Right atrium auricular region (tissue), 2 donors: ENCODE measurements at regions not wholly inside any gene's neighbourhood (a gene's known extent, or its start where the extent isn't known, plus 50 kb on each side); places are given as distances from the start of the nearest gene placed in this dataset.
A peak's percentile ranks its signal among the peaks of the same experiment; 100 is the strongest.
"Not testable (repeated sequence)": the region's sequence is repeated elsewhere in the genome, so short reads cannot be mapped to it uniquely, and the experiment has no call there.

Source experiments
- DNase-seq: peaks from one replicate; pipeline ENCODE4 v3.0.0-alpha.2; 2019; ENCODE audit warnings: low spot score
- H3K27ac ChIP-seq, 2 donors: fragments of 200-600 bp; sonication (generic); 1 replicate in 1 of 2; 2 replicates in 1 of 2; pipeline ENCODE4 v1.5.1; 2016 to 2019
- H3K27me3 ChIP-seq, 2 donors: fragments of 200-600 bp; sonication (generic); one replicate each; pipeline versions ENCODE4 v1.5.1 to v1.6.0; 2017 to 2019
- H3K36me3 ChIP-seq: fragments of 200-600 bp; sonication (generic); one replicate; pipeline ENCODE4 v1.5.1; 2016
- H3K4me1 ChIP-seq, 2 donors: fragments of 200-600 bp; sonication (generic); one replicate each; pipeline versions ENCODE4 v1.5.1 to v1.6.0; 2017 to 2019
- H3K4me3 ChIP-seq, 2 donors: fragments of 200-600 bp; sonication (generic); 1 replicate in 1 of 2; 2 replicates in 1 of 2; pipeline ENCODE4 v1.5.1; 2017 to 2019; ENCODE audit warnings: mild to moderate bottlenecking in 1 of 2, moderate library complexity in 1 of 2
- H3K9me3 ChIP-seq, 2 donors: fragments of 200-600 bp; sonication (generic); one replicate each; pipeline ENCODE4 v1.5.1; 2019
- CTCF ChIP-seq, 2 donors: fragments of 200-600 bp; sonication (generic); IDR thresholded peaks; one replicate each; pipeline ENCODE4 v1.5.1; 2019; ENCODE audit warnings: antibody characterized with exemption in 2 of 2

- H3K27me3 ChIP-seq, DNase-seq: not testable (repeated sequence)
These were observed 285.0 kb downstream of the ANAPC1 start for GRCh38 chr2:111598944-111599343.

GRCh38 chr2:111602259-111602658 lies 281.7 kb downstream of the ANAPC1 start:
- not testable (repeated sequence) for H3K36me3 ChIP-seq, H3K9me3 ChIP-seq, H3K4me1 ChIP-seq, DNase-seq, H3K4me3 ChIP-seq, H3K27ac ChIP-seq, H3K27me3 ChIP-seq

More at GRCh38 chr2:111598944-111599343, 285.0 kb downstream of the ANAPC1 start:
- not testable (repeated sequence) for H3K4me3 ChIP-seq, H3K4me1 ChIP-seq, H3K9me3 ChIP-seq, H3K36me3 ChIP-seq, H3K27ac ChIP-seq

GRCh38 chr2:111605798-111606197 lies 278.2 kb downstream of the ANAPC1 start:
- H3K27me3 ChIP-seq, H3K36me3 ChIP-seq, H3K9me3 ChIP-seq, DNase-seq, H3K27ac ChIP-seq, H3K4me1 ChIP-seq, H3K4me3 ChIP-seq: not testable (repeated sequence)

- H3K4me3 ChIP-seq, H3K27ac ChIP-seq, DNase-seq, H3K4me1 ChIP-seq, H3K9me3 ChIP-seq, H3K27me3 ChIP-seq, H3K36me3 ChIP-seq: not testable (repeated sequence)
These were observed 277.4 kb downstream of the ANAPC1 start for GRCh38 chr2:111606632-111607031.

GRCh38 chr2:111609146-111609844 lies 274.7 kb downstream of the ANAPC1 start:
- H3K4me3 ChIP-seq, H3K9me3 ChIP-seq, H3K36me3 ChIP-seq, H3K27ac ChIP-seq, DNase-seq, H3K27me3 ChIP-seq, H3K4me1 ChIP-seq: not testable (repeated sequence)

GRCh38 chr2:111610035-111610434 lies 274.0 kb downstream of the ANAPC1 start:
- not testable (repeated sequence) for H3K27ac ChIP-seq, H3K36me3 ChIP-seq, H3K9me3 ChIP-seq, H3K27me3 ChIP-seq, DNase-seq, H3K4me1 ChIP-seq, H3K4me3 ChIP-seq

- H3K27me3 ChIP-seq = no peaks in the 10 kb centered on the region
- H3K36me3 ChIP-seq = no peaks in the 10 kb centered on the region
- peaks cover 0 to 18% of the 10 kb centered on the region in 2 donors for H3K4me1 ChIP-seq
- no peak for DNase-seq
- no peak overlapping the region for H3K4me3 ChIP-seq
- no peaks in the 10 kb centered on the region for H3K9me3 ChIP-seq
- H3K27ac ChIP-seq = no peak overlapping the region
- TF ChIP-seq CTCF (IDR thresholded peaks at IDR 0.05) = no peak
These were observed 267.3 kb downstream of the ANAPC1 start for GRCh38 chr2:111616651-111617218.

- no peak for DNase-seq
- H3K4me1 ChIP-seq = peaks cover 0 to 18% of the 10 kb centered on the region in 2 donors
- H3K27me3 ChIP-seq = no peaks in the 10 kb centered on the region
- no peaks in the 10 kb centered on the region for H3K36me3 ChIP-seq
- no peak for TF ChIP-seq CTCF (IDR thresholded peaks at IDR 0.05)
- no peaks in the 10 kb centered on the region for H3K9me3 ChIP-seq
- H3K4me3 ChIP-seq = no peak overlapping the region
- peak overlapping the region in 1 of 2 donors; percentile 21 for H3K27ac ChIP-seq
These were observed 266.4 kb downstream of the ANAPC1 start for GRCh38 chr2:111617299-111618225.
